ENCODE measurements at regions not wholly inside any gene's neighbourhood (a gene's known extent, or its start where the extent isn't known, plus 50 kb on each side); places are given as distances from the start of the nearest gene placed in this dataset.
"Not testable (repeated sequence)": the region's sequence is repeated elsewhere in the genome, so short reads cannot be mapped to it uniquely, and the experiment has no call there.

DNA sequence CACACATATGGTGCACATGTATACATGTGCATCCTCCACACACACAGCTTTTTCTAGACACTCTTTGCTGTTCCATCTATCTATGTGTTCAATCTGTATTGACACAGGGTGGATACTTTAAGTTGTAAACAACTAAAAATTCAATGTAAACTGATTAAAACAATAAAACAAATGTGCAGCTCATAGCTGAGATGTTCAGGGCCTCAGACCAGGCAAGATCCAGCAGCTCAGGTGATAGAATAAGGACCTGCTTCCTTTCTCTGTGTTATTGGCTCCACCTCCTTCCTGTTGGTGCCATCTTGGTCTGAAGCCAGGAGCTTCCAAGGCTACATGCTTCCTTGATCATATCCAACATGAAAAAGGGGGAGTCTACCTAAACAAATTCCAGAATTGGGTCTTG is 158.1 kb upstream of the RFLNA start:
- Histone ChIP-seq H3K9me2 (ENCODE audit: low read depth, low read length) (no peaks in the 10 kb centered on the region), H3K36me3 (ENCODE audit: insufficient read depth, low read length) (no peaks in the 10 kb centered on the region; the same call in 1 of the 2 replicates), H4K20me1 (ENCODE audit: insufficient read depth, low read length) (no peaks in the 10 kb centered on the region), H3K9me3 (ENCODE audit: low read length) (0 out of 2 replicates have a peak, but pooled peaks cover 5% of the 10 kb centered on the region), H3K4me2 (ENCODE audit: low read length) (no peak overlapping the region), H3K79me2 (ENCODE audit: insufficient read depth, low read length) (no peaks in the 10 kb centered on the region), H2AFZ (ENCODE audit: low read length) (no peak overlapping the region), H3K4me1 (ENCODE audit: insufficient read depth, low read length, severe bottlenecking) (no peaks in the 10 kb centered on the region), H3K9ac (ENCODE audit: low read length) (no peak overlapping the region), H3K27me3 (ENCODE audit: insufficient read depth, low read length) (no peaks in the 10 kb centered on the region), H3F3A (ENCODE audit: insufficient read depth, low read length) (no peaks in the 10 kb centered on the region), H3K27ac (ENCODE audit: low read depth, low read length, poor library complexity, severe bottlenecking) (no peak overlapping the region), H3K4me3 (ENCODE audit: low read depth, low read length, poor library complexity, severe bottlenecking) (no peak overlapping the region)
- TF ChIP-seq, protein P1, sequence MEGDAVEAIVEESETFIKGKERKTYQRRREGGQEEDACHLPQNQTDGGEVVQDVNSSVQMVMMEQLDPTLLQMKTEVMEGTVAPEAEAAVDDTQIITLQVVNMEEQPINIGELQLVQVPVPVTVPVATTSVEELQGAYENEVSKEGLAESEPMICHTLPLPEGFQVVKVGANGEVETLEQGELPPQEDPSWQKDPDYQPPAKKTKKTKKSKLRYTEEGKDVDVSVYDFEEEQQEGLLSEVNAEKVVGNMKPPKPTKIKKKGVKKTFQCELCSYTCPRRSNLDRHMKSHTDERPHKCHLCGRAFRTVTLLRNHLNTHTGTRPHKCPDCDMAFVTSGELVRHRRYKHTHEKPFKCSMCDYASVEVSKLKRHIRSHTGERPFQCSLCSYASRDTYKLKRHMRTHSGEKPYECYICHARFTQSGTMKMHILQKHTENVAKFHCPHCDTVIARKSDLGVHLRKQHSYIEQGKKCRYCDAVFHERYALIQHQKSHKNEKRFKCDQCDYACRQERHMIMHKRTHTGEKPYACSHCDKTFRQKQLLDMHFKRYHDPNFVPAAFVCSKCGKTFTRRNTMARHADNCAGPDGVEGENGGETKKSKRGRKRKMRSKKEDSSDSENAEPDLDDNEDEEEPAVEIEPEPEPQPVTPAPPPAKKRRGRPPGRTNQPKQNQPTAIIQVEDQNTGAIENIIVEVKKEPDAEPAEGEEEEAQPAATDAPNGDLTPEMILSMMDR (IDR thresholded peaks at IDR 0.05; ENCODE audit: low read length): no peak
- no peak for TF ChIP-seq EZH2 (IDR thresholded peaks at IDR 0.05; ENCODE audit: borderline replicate concordance, low read length)

DNA sequence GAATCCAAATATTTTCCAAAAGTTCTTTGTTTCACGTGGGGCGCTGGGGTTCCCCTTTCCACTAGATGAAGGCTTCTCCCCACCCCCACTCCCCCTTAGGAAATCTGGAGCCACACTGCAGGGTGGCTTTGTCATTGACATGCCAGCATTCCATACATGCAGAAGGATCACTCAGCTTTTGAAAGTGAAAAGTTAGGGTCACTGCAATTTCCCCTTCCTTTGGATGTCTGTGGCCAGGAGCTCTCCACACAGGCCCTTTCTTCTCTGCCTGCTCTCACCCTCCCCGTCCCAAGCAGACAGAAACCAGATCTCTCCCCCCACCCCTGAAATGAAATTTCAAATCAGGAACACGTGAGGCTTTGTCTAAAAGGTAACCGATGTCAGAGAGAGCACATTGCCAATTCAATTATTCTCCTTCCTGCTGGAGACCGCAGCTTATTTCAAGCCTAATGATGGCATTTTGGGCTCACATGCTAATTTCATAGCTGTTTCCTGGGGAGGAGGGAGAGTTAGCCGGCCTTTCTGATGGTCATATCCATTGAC is 153.9 kb upstream of the RFLNA start:
- Histone ChIP-seq H3K9me2 (ENCODE audit: low read depth, low read length) (no peaks in the 10 kb centered on the region), H3K4me3 (ENCODE audit: low read depth, low read length, poor library complexity, severe bottlenecking) (no peak overlapping the region), H3K79me2 (ENCODE audit: insufficient read depth, low read length) (no peaks in the 10 kb centered on the region), H3K27ac (ENCODE audit: low read depth, low read length, poor library complexity, severe bottlenecking) (no peak overlapping the region), H3K9me3 (ENCODE audit: low read length) (peaks cover 11% of the 10 kb centered on the region), H3K36me3 (ENCODE audit: insufficient read depth, low read length) (no peaks in the 10 kb centered on the region; the same call in 1 of the 2 replicates), H3K27me3 (ENCODE audit: insufficient read depth, low read length) (peaks cover 4% of the 10 kb centered on the region; the same call in 1 of the 2 replicates), H3K4me1 (ENCODE audit: insufficient read depth, low read length, severe bottlenecking) (no peaks in the 10 kb centered on the region), H4K20me1 (ENCODE audit: insufficient read depth, low read length) (no peaks in the 10 kb centered on the region), H3K9ac (ENCODE audit: low read length) (no peak overlapping the region), H3F3A (ENCODE audit: insufficient read depth, low read length) (no peaks in the 10 kb centered on the region), H3K4me2 (ENCODE audit: low read length) (no peak overlapping the region), H2AFZ (ENCODE audit: low read length) (no peak overlapping the region)
- no peak for TF ChIP-seq EZH2 (IDR thresholded peaks at IDR 0.05; ENCODE audit: borderline replicate concordance, low read length)
- TF ChIP-seq, protein P1 (IDR thresholded peaks at IDR 0.05; ENCODE audit: low read length): no peak

DNA sequence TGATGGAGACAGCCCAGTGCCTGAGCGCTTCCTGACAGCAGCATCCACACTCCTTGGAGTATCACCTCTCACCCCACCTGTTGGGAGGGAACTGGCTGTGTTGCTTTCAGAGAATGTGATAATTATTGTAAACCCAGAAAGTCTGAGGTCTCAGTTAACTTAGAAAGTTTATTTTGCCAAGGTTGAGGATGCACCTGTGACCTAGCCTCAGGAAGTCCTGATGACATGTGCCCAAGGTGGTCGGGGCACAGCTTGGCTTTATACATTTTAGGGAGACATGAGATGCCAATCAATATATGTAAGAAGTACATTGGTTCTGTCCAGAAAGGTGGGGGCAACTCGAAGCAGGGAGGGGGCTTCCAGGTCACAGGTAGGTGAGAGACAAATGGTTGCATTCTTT is 153.3 kb upstream of the RFLNA start:
- H3K9ac ChIP-seq (ENCODE audit: low read length); H3K79me2 ChIP-seq (ENCODE audit: insufficient read depth, low read length); H3K36me3 ChIP-seq (ENCODE audit: insufficient read depth, low read length); H2AFZ ChIP-seq (ENCODE audit: low read length); H3K27me3 ChIP-seq (ENCODE audit: insufficient read depth, low read length); H3K4me3 ChIP-seq (ENCODE audit: low read depth, low read length, poor library complexity, severe bottlenecking); H3K27ac ChIP-seq (ENCODE audit: low read depth, low read length, poor library complexity, severe bottlenecking); H3K4me2 ChIP-seq (ENCODE audit: low read length); H4K20me1 ChIP-seq (ENCODE audit: insufficient read depth, low read length); H3F3A ChIP-seq (ENCODE audit: insufficient read depth, low read length); H3K9me2 ChIP-seq (ENCODE audit: low read depth, low read length); H3K4me1 ChIP-seq (ENCODE audit: insufficient read depth, low read length, severe bottlenecking): not testable (repeated sequence)
- peaks cover 11% of the 10 kb centered on the region for H3K9me3 ChIP-seq (ENCODE audit: low read length)

DNA sequence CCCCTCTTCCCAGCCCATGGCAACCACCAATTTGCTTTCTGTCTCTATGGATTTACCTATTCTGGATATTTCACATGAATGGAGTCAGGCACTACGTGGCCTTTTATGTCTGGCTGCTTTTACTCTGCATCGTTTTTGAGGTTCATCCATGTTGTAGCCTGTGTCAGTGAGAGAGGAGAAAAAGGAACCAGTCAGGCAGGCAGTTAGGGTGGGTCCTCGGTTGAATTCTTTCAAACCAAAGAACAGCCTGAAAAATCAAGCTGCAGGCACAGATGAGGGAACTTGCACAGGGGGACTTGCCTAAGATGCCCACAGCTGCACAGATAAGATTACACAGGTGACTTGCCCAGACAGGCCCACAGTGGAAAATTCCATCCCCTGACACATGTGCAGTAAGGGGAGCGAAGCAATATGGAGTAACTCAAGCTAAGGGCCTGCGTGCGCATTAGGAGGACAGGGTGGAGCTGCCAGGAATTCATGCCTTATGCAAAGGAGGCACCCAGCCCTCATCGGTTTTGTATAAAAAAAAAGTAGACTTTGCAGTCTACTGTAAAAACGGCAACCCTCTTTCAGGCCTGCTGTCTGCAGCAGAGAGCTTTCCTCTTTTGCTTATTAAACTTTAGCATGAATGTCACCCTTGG is 152.4 kb upstream of the RFLNA start:
- H3K4me2 ChIP-seq (ENCODE audit: low read length): no peak overlapping the region
- H3K9ac ChIP-seq (ENCODE audit: low read length): no peak overlapping the region
- H3K9me2 ChIP-seq (ENCODE audit: low read depth, low read length): no peaks in the 10 kb centered on the region
- H3F3A ChIP-seq (ENCODE audit: insufficient read depth, low read length): no peaks in the 10 kb centered on the region
- H3K4me1 ChIP-seq (ENCODE audit: insufficient read depth, low read length, severe bottlenecking): no peaks in the 10 kb centered on the region
- no peak overlapping the region for H3K27ac ChIP-seq (ENCODE audit: low read depth, low read length, poor library complexity, severe bottlenecking)
- H3K4me3 ChIP-seq (ENCODE audit: low read depth, low read length, poor library complexity, severe bottlenecking): no peak overlapping the region
- H3K9me3 ChIP-seq (ENCODE audit: low read length): peaks cover 6% of the 10 kb centered on the region
- no peaks in the 10 kb centered on the region for H3K79me2 ChIP-seq (ENCODE audit: insufficient read depth, low read length)
- H2AFZ ChIP-seq (ENCODE audit: low read length): no peak overlapping the region
- TF ChIP-seq EZH2 (IDR thresholded peaks at IDR 0.05; ENCODE audit: borderline replicate concordance, low read length): no peak
- TF ChIP-seq, protein P1 (IDR thresholded peaks at IDR 0.05; ENCODE audit: low read length): no peak
- peaks cover 4% of the 10 kb centered on the region; the same call in 1 of the 2 replicates for H3K27me3 ChIP-seq (ENCODE audit: insufficient read depth, low read length)
- H3K36me3 ChIP-seq (ENCODE audit: insufficient read depth, low read length): no peaks in the 10 kb centered on the region; the same call in 1 of the 2 replicates
- no peaks in the 10 kb centered on the region for H4K20me1 ChIP-seq (ENCODE audit: insufficient read depth, low read length)
